Gastroesophageal sphincter (tissue), 4 donors: ENCODE measurements at regions not wholly inside any gene's neighbourhood (a gene's known extent, or its start where the extent isn't known, plus 50 kb on each side); places are given as distances from the start of the nearest gene placed in this dataset.

Source experiments
- ATAC-seq: fragments of 150-250 bp; one replicate; pipeline ENCODE4 v1.9.1; 2016; ENCODE audit warnings: mild to moderate bottlenecking, moderate library complexity
- H3K27ac ChIP-seq, 4 donors: fragments of 200-600 bp; sonication (generic) in 3 of 4; 1 replicate in 3 of 4; 2 replicates in 1 of 4; pipeline ENCODE4 v1.5.1; 2016 to 2019
- H3K27me3 ChIP-seq: fragments of 200-600 bp; sonication (generic); one replicate; pipeline ENCODE4 v1.5.1; 2019
- H3K36me3 ChIP-seq, 2 donors: fragments of 200-600 bp; sonication (generic); one replicate each; pipeline ENCODE4 v1.5.1; 2019; ENCODE audit warnings: control low read depth in 1 of 2
- H3K4me1 ChIP-seq, 3 donors: fragments of 200-600 bp; sonication (generic); 1 replicate in 2 of 3; 2 replicates in 1 of 3; pipeline ENCODE4 v1.5.1; 2016 to 2019; ENCODE audit warnings: control low read depth in 2 of 3
- H3K4me3 ChIP-seq, 2 donors: fragments of 200-600 bp; sonication (generic); one replicate each; pipeline ENCODE4 v1.5.1; 2019; ENCODE audit warnings: mild to moderate bottlenecking in 1 of 2, moderate library complexity in 1 of 2
- H3K9me3 ChIP-seq, 3 donors: fragments of 200-600 bp; sonication (generic); one replicate each; pipeline ENCODE4 v1.5.1; 2017 to 2019; ENCODE audit warnings: control low read depth in 2 of 3
- CTCF ChIP-seq, 4 experiments: fragments of 200-600 bp in 2 of 4; fragments of 450-650 bp in 2 of 4; sonication (generic) in 1 of 4; IDR thresholded peaks; one replicate each; pipeline ENCODE4 v1.5.1; 2017 to 2019; ENCODE audit warnings: antibody characterized with exemption in 4 of 4, mild to moderate bottlenecking in 2 of 4, moderate library complexity in 2 of 4
- EP300 ChIP-seq: sonication (generic); formaldehyde crosslinking; IDR thresholded peaks from one replicate; pipeline ENCODE4 v1.6.1; 2017; ENCODE audit warnings: antibody characterized with exemption, mild to moderate bottlenecking
- POLR2A ChIP-seq, 2 donors: fragments of 450-650 bp; IDR thresholded peaks; one replicate each; pipeline ENCODE4 v1.6.1; 2017; ENCODE audit warnings: antibody characterized with exemption in 2 of 2, mild to moderate bottlenecking in 2 of 2, moderate library complexity in 1 of 2
- POLR2AphosphoS5 ChIP-seq: sonication (generic); formaldehyde crosslinking; IDR thresholded peaks from one replicate; pipeline ENCODE4 v1.6.1; 2017; ENCODE audit warnings: antibody characterized with exemption
- WGBS, 2 donors: methylation state at CpG; one replicate each; pipeline ENCODE4 v1.1.5; 2018; ENCODE audit warnings: low coverage in 1 of 2; 5-methylcytosine and 5-hydroxymethylcytosine counted together

GRCh38 chr5:158436271-158437065 lies 577.5 kb upstream of the CLINT1 start:
- 85 to 94% methylated on average over 2 of the region's 2 CpGs for WGBS, 2 donors
- Histone ChIP-seq H3K9me3 (no peaks in the 10 kb centered on the region), H3K36me3 (no peaks in the 10 kb centered on the region), H3K4me1 (peaks cover 0 to 18% (median 0%) of the 10 kb centered on the region in 3 donors), H3K27me3 (no peaks in the 10 kb centered on the region), H3K27ac (no peak overlapping the region), H3K4me3 (no peak overlapping the region)
- ATAC-seq, result no peak
- TF ChIP-seq POLR2A (IDR thresholded peaks at IDR 0.05) (no peak), EP300 (no peak), CTCF (IDR thresholded peaks at IDR 0.05) (no peak), POLR2AphosphoS5 (no peak)

- Histone ChIP-seq H3K4me3 (no peak overlapping the region), H3K36me3 (no peaks in the 10 kb centered on the region), H3K4me1 (peaks cover 0 to 27% (median 0%) of the 10 kb centered on the region in 3 donors), H3K9me3 (peaks cover 0 to under 1% (median 0%) of the 10 kb centered on the region in 3 donors), H3K27me3 (no peaks in the 10 kb centered on the region), H3K27ac (no peak overlapping the region)
- WGBS, 2 donors, result 60 to 77% methylated on average over 3 to 4 of the region's 4 CpGs
- ATAC-seq, result no peak
- TF ChIP-seq EP300 (no peak), POLR2AphosphoS5 (no peak), CTCF (IDR thresholded peaks at IDR 0.05) (no peak), POLR2A (IDR thresholded peaks at IDR 0.05) (no peak)
Observed at GRCh38 chr5:158435161-158435616, 576.2 kb upstream of the CLINT1 start.

GRCh38 chr5:158434749-158435148 lies 575.8 kb upstream of the CLINT1 start:
- 75 to 86% methylated on average over 1 to 2 of the region's 2 CpGs for WGBS, 2 donors
- Histone ChIP-seq H3K27ac (no peak overlapping the region), H3K4me1 (peaks cover 0 to 27% (median 0%) of the 10 kb centered on the region in 3 donors), H3K9me3 (peaks cover 0 to 5% (median 0%) of the 10 kb centered on the region in 3 donors), H3K27me3 (no peaks in the 10 kb centered on the region), H3K36me3 (no peaks in the 10 kb centered on the region), H3K4me3 (no peak overlapping the region)
- ATAC-seq, result no peak
- no peak for TF ChIP-seq POLR2AphosphoS5
- TF ChIP-seq POLR2A (IDR thresholded peaks at IDR 0.05), result no peak
- TF ChIP-seq CTCF (IDR thresholded peaks at IDR 0.05), result no peak
- no peak for TF ChIP-seq EP300

GRCh38 chr5:158433634-158434033 lies 574.7 kb upstream of the CLINT1 start:
- no peak for TF ChIP-seq POLR2A (IDR thresholded peaks at IDR 0.05)
- no peak for TF ChIP-seq CTCF (IDR thresholded peaks at IDR 0.05)
- no peak for TF ChIP-seq POLR2AphosphoS5
- no peak for TF ChIP-seq EP300
- peaks cover 0 to 27% (median 0%) of the 10 kb centered on the region in 3 donors for H3K4me1 ChIP-seq
- H3K36me3 ChIP-seq, result no peaks in the 10 kb centered on the region
- peak overlapping the region in 2 of 4 donors; percentile 51 to 68 for H3K27ac ChIP-seq
- H3K9me3 ChIP-seq, result peaks cover 0 to 5% (median 0%) of the 10 kb centered on the region in 3 donors
- no peak overlapping the region for H3K4me3 ChIP-seq
- 29 to 36% methylated on average over 1 of the region's 1 CpG for WGBS, 2 donors
- no peaks in the 10 kb centered on the region for H3K27me3 ChIP-seq
- no peak for ATAC-seq
